AG09319 (cell line): ENCODE measurements at regions not wholly inside any gene's neighbourhood (a gene's known extent, or its start where the extent isn't known, plus 50 kb on each side); places are given as distances from the start of the nearest gene placed in this dataset.

Experiments
- DNase-seq: peaks from one replicate; pipeline ENCODE4 v3.0.0-alpha.2; 2010; ENCODE audit warnings: low read depth; ENCODE audit errors: extremely low read depth
- TF ChIP-seq, protein P1 (sequence below): IDR thresholded peaks from 2 replicates; pipeline ENCODE4 v1.5.1; 2011; ENCODE audit warnings: low read depth, mild to moderate bottlenecking, inconsistent platforms, low read length, moderate library complexity

DNA sequence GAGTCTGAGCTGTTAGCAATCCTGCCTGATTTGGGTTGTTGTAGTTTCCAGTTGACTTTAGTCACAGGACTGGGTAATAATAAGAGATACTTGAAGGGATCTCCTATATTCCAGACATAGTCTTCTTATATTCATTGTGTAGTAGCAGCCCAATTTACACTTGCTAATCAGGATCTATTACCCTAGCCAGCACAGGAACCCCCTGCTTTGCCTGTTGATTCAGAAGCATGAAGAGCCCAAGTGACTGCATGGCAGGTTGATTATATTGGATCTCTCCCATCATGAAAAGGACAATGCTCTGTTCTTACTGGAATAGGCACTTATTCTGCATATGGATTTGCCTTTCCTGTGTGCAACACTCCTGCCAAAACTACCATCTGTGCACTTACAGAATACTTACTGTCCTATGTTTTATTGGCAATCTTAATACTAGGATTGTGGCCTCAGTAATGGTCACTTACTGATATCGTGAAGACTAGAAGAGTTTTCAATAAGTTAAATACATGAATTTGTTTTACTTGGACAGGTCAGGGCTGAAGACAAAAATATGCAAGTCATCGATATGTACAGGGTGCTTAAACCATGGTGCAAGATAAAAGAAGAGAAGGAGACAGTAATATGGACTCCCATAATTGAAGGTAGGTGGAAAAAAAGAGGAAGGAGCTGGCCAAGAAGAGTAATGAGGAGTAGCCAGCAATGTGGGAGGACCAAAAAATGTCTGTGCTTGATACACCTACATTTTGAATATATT is 304.1 kb downstream of the MCTP2 start:
- DNase-seq = no peak
- TF ChIP-seq, protein P1, sequence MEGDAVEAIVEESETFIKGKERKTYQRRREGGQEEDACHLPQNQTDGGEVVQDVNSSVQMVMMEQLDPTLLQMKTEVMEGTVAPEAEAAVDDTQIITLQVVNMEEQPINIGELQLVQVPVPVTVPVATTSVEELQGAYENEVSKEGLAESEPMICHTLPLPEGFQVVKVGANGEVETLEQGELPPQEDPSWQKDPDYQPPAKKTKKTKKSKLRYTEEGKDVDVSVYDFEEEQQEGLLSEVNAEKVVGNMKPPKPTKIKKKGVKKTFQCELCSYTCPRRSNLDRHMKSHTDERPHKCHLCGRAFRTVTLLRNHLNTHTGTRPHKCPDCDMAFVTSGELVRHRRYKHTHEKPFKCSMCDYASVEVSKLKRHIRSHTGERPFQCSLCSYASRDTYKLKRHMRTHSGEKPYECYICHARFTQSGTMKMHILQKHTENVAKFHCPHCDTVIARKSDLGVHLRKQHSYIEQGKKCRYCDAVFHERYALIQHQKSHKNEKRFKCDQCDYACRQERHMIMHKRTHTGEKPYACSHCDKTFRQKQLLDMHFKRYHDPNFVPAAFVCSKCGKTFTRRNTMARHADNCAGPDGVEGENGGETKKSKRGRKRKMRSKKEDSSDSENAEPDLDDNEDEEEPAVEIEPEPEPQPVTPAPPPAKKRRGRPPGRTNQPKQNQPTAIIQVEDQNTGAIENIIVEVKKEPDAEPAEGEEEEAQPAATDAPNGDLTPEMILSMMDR = no peak

DNA sequence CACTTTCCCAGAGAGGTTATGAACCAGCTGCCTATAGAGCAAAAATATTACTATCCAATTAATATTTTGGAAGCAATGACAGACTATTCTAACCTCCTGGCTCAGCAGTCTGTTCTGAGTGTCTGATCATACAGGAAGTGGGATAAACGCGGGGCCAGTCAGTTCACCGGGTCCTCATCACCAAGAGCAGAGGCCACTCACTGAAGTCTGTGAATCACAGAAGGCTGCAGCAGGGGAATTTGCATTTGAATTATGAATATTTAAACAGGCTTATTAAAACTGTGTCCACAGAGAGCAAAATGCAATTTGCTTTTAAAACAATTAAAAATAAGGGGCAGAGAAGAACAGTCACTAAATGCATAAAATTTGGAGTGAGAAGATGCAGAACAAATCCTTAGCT is 305.2 kb downstream of the MCTP2 start:
- DNase-seq = no peak
- TF ChIP-seq, protein P1 = no peak

DNA sequence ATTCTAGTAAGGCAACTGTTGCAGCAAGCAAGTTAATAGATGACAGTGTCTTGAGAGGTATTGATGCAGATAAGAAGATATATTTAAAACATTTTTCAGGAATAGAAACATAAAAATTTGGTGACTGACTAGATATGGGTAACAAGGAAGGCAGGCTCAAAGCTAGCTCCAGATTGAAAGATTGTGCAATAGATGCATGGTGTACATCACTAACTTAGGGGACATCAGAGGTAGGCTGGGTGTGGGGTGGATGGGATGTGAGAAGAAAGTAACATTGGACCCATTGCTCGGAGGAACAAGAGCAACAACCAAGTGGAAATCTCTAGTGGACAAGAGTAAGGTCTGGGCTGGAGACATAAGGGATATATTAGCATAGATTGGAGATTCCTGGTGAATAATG is 306.9 kb downstream of the MCTP2 start:
- TF ChIP-seq, protein P1 = no peak
- no peak for DNase-seq

DNA sequence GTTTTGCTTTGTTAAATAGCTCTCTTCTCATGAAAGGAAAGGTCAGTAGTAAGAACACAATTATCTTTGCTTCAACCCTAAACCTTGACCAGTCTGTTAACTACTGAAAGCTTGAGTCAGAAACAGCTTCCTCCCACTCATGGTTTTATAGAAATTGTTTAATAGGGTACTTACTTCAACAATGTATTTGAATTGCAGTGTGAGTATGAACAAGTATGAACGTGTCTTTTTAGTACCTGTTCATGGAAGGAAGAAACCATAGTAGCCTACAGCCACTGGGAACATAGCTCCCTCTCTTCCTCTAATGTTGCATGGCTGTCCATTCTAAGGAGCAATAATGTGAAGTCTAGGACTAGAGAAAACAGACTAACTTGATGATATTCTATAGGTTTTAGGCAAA is 311.0 kb downstream of the MCTP2 start:
- no peak for DNase-seq
- TF ChIP-seq, protein P1 = no peak

DNA sequence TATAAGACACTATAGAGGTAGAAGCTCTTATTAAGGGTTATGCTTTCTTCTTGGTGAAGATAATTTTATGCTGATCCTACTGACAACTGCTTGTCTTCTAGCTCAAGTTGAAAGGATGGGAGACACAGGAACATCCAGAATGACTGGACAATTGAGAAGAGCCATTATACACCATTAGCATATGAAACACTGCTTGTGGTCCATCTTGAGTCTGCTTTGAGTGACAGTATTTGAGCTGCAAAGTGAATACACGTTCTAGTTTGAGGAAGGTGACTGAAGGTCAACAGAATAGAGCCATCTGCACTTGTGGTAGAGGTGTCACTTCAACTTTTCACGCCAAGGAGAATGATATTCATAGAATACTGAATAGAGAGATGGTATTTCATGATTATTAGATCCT is 315.4 kb downstream of the MCTP2 start:
- TF ChIP-seq, protein P1 = no peak
- no peak for DNase-seq

- no peak for DNase-seq
- TF ChIP-seq, protein P1 = no peak
These were observed 316.4 kb downstream of the MCTP2 start for GRCh38 chr15:94547711-94548110.

GRCh38 chr15:94555841-94556519 is 324.6 kb downstream of the MCTP2 start:
- no peak for DNase-seq
- TF ChIP-seq, protein P1 = no peak
